ENCODE measurements at regions not wholly inside any gene's neighbourhood (a gene's known extent, or its start where the extent isn't known, plus 50 kb on each side); places are given as distances from the start of the nearest gene placed in this dataset.
"Not testable (repeated sequence)": the region's sequence is repeated elsewhere in the genome, so short reads cannot be mapped to it uniquely, and the experiment has no call there.

GRCh38 chr3:162699291-162699690 is 1202.7 kb downstream of the OTOL1 start:
- DNase-seq, result no peak

GRCh38 chr3:162701211-162701610 is 1204.6 kb downstream of the OTOL1 start:
- DNase-seq, result no peak

GRCh38 chr3:162702768-162703385 is 1206.3 kb downstream of the OTOL1 start:
- no peak for DNase-seq

- no peak for DNase-seq
Measured at GRCh38 chr3:162704238-162704637, 1207.6 kb downstream of the OTOL1 start.

GRCh38 chr3:162704799-162705385 is 1208.3 kb downstream of the OTOL1 start:
- DNase-seq, result no peak

- not testable (repeated sequence) for DNase-seq
Measured at GRCh38 chr3:162708394-162708793, 1211.8 kb downstream of the OTOL1 start.

- not testable (repeated sequence) for DNase-seq
Measured at GRCh38 chr3:162708942-162709706, 1212.5 kb downstream of the OTOL1 start.

- no peak for DNase-seq
Measured at GRCh38 chr3:162710332-162711112, 1213.9 kb downstream of the OTOL1 start.

- not testable (repeated sequence) for DNase-seq
Measured at GRCh38 chr3:162717074-162717473, 1220.5 kb downstream of the OTOL1 start.

GRCh38 chr3:162718697-162719096 is 1222.1 kb downstream of the OTOL1 start:
- DNase-seq, result no peak

GRCh38 chr3:162719684-162720341 is 1223.2 kb downstream of the OTOL1 start:
- no peak for DNase-seq

- DNase-seq, result no peak
Measured at GRCh38 chr3:162721736-162722135, 1225.1 kb downstream of the OTOL1 start.

- DNase-seq, result no peak
Measured at GRCh38 chr3:162722337-162722736, 1225.7 kb downstream of the OTOL1 start.

- DNase-seq, result not testable (repeated sequence)
Measured at GRCh38 chr3:162722796-162723195, 1226.2 kb downstream of the OTOL1 start.

GRCh38 chr3:162729686-162730085 is 1233.1 kb downstream of the OTOL1 start:
- DNase-seq, result no peak

GRCh38 chr3:162731961-162732360 is 1235.4 kb downstream of the OTOL1 start:
- not testable (repeated sequence) for DNase-seq

- no peak for DNase-seq
Measured at GRCh38 chr3:162738784-162739183, 1242.2 kb downstream of the OTOL1 start.

GRCh38 chr3:162740941-162741596 is 1244.5 kb downstream of the OTOL1 start:
- DNase-seq, result no peak

GRCh38 chr3:162742159-162742717 is 1245.6 kb downstream of the OTOL1 start:
- DNase-seq, result no peak

GRCh38 chr3:162743091-162743490 is 1246.5 kb downstream of the OTOL1 start:
- no peak for DNase-seq

- DNase-seq, result no peak
Measured at GRCh38 chr3:162760789-162761188, 1264.2 kb downstream of the OTOL1 start.

Data from stimulated activated naive CD4-positive, alpha-beta T cell (primary cell).